ENCODE measurements at regions not wholly inside any gene's neighbourhood (a gene's known extent, or its start where the extent isn't known, plus 50 kb on each side); places are given as distances from the start of the nearest gene placed in this dataset.

DNA sequence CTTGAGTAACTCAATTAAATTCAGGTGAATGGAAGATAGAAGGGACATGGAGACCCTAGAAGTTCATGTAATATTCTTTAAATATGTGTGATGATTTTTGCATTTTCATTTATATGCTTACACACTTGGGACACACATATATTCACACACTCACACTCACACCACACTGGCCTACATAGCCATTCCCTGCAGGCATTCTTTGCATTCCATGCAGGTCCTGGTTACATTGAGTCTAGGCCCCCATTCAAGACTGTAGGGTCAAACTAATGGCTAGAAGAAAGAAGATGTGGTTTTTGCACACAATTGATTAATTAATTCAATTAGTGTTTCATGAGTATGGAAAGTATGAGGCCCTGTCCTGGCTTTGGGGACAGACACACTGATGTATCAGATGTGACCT is 249.4 kb downstream of the HNMT start:
- Histone ChIP-seq H3K36me3 (ENCODE audit: control insufficient read depth in 4 of 4, insufficient read depth in 4 of 4, low read length in 3 of 4) (no peaks in the 10 kb centered on the region), H3K27ac (ENCODE audit: insufficient read depth in 1 of 2, low read depth in 1 of 2, low read length in 2 of 2, poor library complexity in 1 of 2, severe bottlenecking in 2 of 2) (no peak overlapping the region), H3K9me3 (ENCODE audit: control extremely low read depth in 1 of 5, control insufficient read depth in 4 of 5, insufficient read depth in 2 of 5, low read depth in 1 of 5, low read length in 4 of 5) (no peaks in the 10 kb centered on the region), H3K4me1 (ENCODE audit: control extremely low read depth in 1 of 4, control insufficient read depth in 4 of 4, insufficient read depth in 4 of 4, low read length in 3 of 4) (peaks cover 0 to 8% (median 0%) of the 10 kb centered on the region in 4 experiments), H3K27me3 (replicated peaks in 2 of 5; ENCODE audit: control insufficient read depth in 4 of 5, insufficient read depth in 5 of 5, low read length in 4 of 5) (no peaks in the 10 kb centered on the region), H3K4me3 (ENCODE audit: control insufficient read depth in 1 of 7, extremely low read depth in 1 of 7, insufficient read depth in 4 of 7, low read depth in 2 of 7, low read length in 6 of 7) (no peak overlapping the region)
- CTCF ChIA-PET, result no interaction called here
- DNase-seq, result no peak
- POLR2A ChIA-PET, result no interaction called here

DNA sequence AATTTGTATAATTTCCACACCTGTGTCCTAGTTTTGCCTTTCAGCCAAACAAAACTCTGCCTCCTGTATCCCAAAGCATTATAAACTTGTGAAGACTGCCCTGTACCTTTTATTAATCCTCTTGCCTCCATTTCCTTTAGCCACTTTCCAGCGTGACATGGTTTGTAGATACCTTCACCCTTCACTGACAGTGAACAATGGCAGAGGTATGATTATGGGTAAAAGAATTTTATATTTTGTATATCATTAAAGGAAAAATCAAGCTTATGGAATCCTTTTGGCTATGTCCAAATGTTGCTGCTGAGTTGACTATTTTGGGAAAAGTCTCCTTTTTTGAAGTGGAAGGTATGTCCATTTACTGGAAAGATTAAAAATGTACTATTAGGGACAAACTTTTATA is 251.7 kb downstream of the HNMT start:
- Histone ChIP-seq H3K36me3 (ENCODE audit: control insufficient read depth in 4 of 4, insufficient read depth in 4 of 4, low read length in 3 of 4) (no peaks in the 10 kb centered on the region), H3K9me3 (ENCODE audit: control extremely low read depth in 1 of 5, control insufficient read depth in 4 of 5, insufficient read depth in 2 of 5, low read depth in 1 of 5, low read length in 4 of 5) (no peaks in the 10 kb centered on the region), H3K27me3 (replicated peaks in 2 of 5; ENCODE audit: control insufficient read depth in 4 of 5, insufficient read depth in 5 of 5, low read length in 4 of 5) (no peaks in the 10 kb centered on the region), H3K4me1 (ENCODE audit: control extremely low read depth in 1 of 4, control insufficient read depth in 4 of 4, insufficient read depth in 4 of 4, low read length in 3 of 4) (peaks cover 0 to 8% (median 0%) of the 10 kb centered on the region in 4 experiments), H3K27ac (ENCODE audit: insufficient read depth in 1 of 2, low read depth in 1 of 2, low read length in 2 of 2, poor library complexity in 1 of 2, severe bottlenecking in 2 of 2) (no peak overlapping the region), H3K4me3 (ENCODE audit: control insufficient read depth in 1 of 7, extremely low read depth in 1 of 7, insufficient read depth in 4 of 7, low read depth in 2 of 7, low read length in 6 of 7) (no peak overlapping the region)
- CTCF ChIA-PET, result no interaction called here
- POLR2A ChIA-PET, result no interaction called here
- DNase-seq, result no peak
- no CpG with 5 or more reads among the region's 1 CpG for WGBS (ENCODE audit: insufficient coverage)

GRCh38 chr2:138217975-138218374 is 253.7 kb downstream of the HNMT start:
- no peaks in the 10 kb centered on the region for H3K27me3 ChIP-seq (replicated peaks in 2 of 5; ENCODE audit: control insufficient read depth in 4 of 5, insufficient read depth in 5 of 5, low read length in 4 of 5)
- H3K4me1 ChIP-seq (ENCODE audit: control extremely low read depth in 1 of 4, control insufficient read depth in 4 of 4, insufficient read depth in 4 of 4, low read length in 3 of 4), result peaks cover 0 to 11% (median 2%) of the 10 kb centered on the region in 4 experiments
- CTCF ChIA-PET, result no interaction called here
- H3K36me3 ChIP-seq (ENCODE audit: control insufficient read depth in 4 of 4, insufficient read depth in 4 of 4, low read length in 3 of 4), result no peaks in the 10 kb centered on the region
- POLR2A ChIA-PET, result no interaction called here
- H3K4me3 ChIP-seq (ENCODE audit: control insufficient read depth in 1 of 7, extremely low read depth in 1 of 7, insufficient read depth in 4 of 7, low read depth in 2 of 7, low read length in 6 of 7), result no peak overlapping the region
- DNase-seq, result no peak
- H3K9me3 ChIP-seq (ENCODE audit: control extremely low read depth in 1 of 5, control insufficient read depth in 4 of 5, insufficient read depth in 2 of 5, low read depth in 1 of 5, low read length in 4 of 5), result no peaks in the 10 kb centered on the region
- H3K27ac ChIP-seq (ENCODE audit: insufficient read depth in 1 of 2, low read depth in 1 of 2, low read length in 2 of 2, poor library complexity in 1 of 2, severe bottlenecking in 2 of 2), result no peak overlapping the region

DNA sequence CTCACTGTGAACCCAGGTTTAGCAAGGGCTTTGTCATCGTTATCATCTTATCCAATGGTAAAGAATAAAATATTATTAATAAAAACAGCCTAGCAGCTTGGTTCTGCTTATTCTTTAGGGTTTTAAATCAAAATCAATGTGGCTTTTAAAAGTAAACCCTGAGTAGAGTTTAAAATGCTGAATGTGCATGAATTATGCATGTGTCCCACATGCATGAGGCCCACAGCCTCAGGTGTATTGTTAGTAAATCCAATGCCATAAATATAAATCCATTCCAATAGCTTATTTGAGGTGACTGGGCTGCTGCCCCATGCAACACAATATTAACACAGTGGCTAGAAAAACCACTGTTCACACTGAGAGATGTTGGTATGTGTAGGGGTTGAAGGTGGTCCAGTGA is 254.1 kb downstream of the HNMT start:
- Histone ChIP-seq H3K4me1 (ENCODE audit: control extremely low read depth in 1 of 4, control insufficient read depth in 4 of 4, insufficient read depth in 4 of 4, low read length in 3 of 4) (peaks cover 0 to 7% (median 2%) of the 10 kb centered on the region in 4 experiments), H3K27me3 (replicated peaks in 2 of 5; ENCODE audit: control insufficient read depth in 4 of 5, insufficient read depth in 5 of 5, low read length in 4 of 5) (no peaks in the 10 kb centered on the region), H3K27ac (ENCODE audit: insufficient read depth in 1 of 2, low read depth in 1 of 2, low read length in 2 of 2, poor library complexity in 1 of 2, severe bottlenecking in 2 of 2) (no peak overlapping the region), H3K4me3 (ENCODE audit: control insufficient read depth in 1 of 7, extremely low read depth in 1 of 7, insufficient read depth in 4 of 7, low read depth in 2 of 7, low read length in 6 of 7) (no peak overlapping the region), H3K36me3 (ENCODE audit: control insufficient read depth in 4 of 4, insufficient read depth in 4 of 4, low read length in 3 of 4) (no peaks in the 10 kb centered on the region), H3K9me3 (ENCODE audit: control extremely low read depth in 1 of 5, control insufficient read depth in 4 of 5, insufficient read depth in 2 of 5, low read depth in 1 of 5, low read length in 4 of 5) (no peaks in the 10 kb centered on the region)
- ChIA-PET CTCF (no interaction called here), POLR2A (no interaction called here)
- no peak for DNase-seq
- no CpG with 5 or more reads among the region's 1 CpG for WGBS (ENCODE audit: insufficient coverage)

DNA sequence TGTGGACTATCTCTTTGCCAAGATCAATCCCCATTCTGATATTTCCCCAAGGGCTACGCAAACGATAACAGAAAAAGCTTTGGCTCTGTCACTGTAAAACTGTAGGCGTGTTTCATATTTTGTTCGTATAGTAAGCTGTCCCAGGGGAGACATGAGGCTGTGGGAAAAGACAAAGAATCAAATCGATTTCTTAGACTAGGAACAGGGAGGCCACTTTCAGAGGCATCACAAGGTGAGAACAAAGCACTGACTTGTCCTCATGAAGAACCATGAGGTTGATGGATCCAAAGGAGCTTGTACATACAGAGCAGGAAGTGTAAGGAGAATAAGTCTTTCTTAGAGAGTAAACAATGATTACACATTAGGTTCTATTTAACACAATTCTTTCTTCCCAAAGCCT is 255.7 kb downstream of the HNMT start:
- Histone ChIP-seq H3K4me3 (ENCODE audit: control insufficient read depth in 1 of 7, extremely low read depth in 1 of 7, insufficient read depth in 4 of 7, low read depth in 2 of 7, low read length in 6 of 7) (no peak overlapping the region), H3K36me3 (ENCODE audit: control insufficient read depth in 4 of 4, insufficient read depth in 4 of 4, low read length in 3 of 4) (no peaks in the 10 kb centered on the region)
- POLR2A ChIA-PET, result no interaction called here

DNA sequence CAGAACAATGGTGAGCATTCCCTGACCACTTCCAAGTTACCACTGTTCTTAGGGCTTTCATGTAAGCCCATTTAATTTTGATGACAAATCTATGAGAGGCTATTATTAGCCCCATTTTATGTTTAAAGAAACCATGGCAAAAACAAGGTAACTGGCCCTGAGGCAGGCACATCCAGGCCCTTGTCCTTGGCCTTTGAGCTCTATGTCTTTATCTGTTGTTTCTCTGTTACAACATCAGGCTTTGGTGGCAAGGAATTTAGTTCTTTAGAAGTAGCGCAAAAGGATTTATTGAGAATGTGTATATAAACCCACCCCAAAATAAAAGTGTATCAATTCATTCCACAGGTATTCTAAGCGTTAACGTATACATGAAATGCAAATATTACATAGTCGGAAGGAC is 257.1 kb downstream of the HNMT start:
- ChIA-PET POLR2A (no interaction called here), CTCF (no interaction called here)
- no peak overlapping the region for H3K27ac ChIP-seq (ENCODE audit: insufficient read depth in 1 of 2, low read depth in 1 of 2, low read length in 2 of 2, poor library complexity in 1 of 2, severe bottlenecking in 2 of 2)
- peaks cover 0 to 6% (median 2%) of the 10 kb centered on the region in 4 experiments for H3K4me1 ChIP-seq (ENCODE audit: control extremely low read depth in 1 of 4, control insufficient read depth in 4 of 4, insufficient read depth in 4 of 4, low read length in 3 of 4)
- H3K4me3 ChIP-seq (ENCODE audit: control insufficient read depth in 1 of 7, extremely low read depth in 1 of 7, insufficient read depth in 4 of 7, low read depth in 2 of 7, low read length in 6 of 7), result no peak overlapping the region
- no peaks in the 10 kb centered on the region for H3K36me3 ChIP-seq (ENCODE audit: control insufficient read depth in 4 of 4, insufficient read depth in 4 of 4, low read length in 3 of 4)
- WGBS (ENCODE audit: insufficient coverage), result 100% methylated on average over 3 of the region's 4 CpGs
- H3K9me3 ChIP-seq (ENCODE audit: control extremely low read depth in 1 of 5, control insufficient read depth in 4 of 5, insufficient read depth in 2 of 5, low read depth in 1 of 5, low read length in 4 of 5), result no peaks in the 10 kb centered on the region
- no peak for DNase-seq
- no peaks in the 10 kb centered on the region for H3K27me3 ChIP-seq (replicated peaks in 2 of 5; ENCODE audit: control insufficient read depth in 4 of 5, insufficient read depth in 5 of 5, low read length in 4 of 5)

More for the DNA sequence above, 255.7 kb downstream of the HNMT start:
- Histone ChIP-seq H3K27ac (ENCODE audit: insufficient read depth in 1 of 2, low read depth in 1 of 2, low read length in 2 of 2, poor library complexity in 1 of 2, severe bottlenecking in 2 of 2) (no peak overlapping the region), H3K27me3 (replicated peaks in 2 of 5; ENCODE audit: control insufficient read depth in 4 of 5, insufficient read depth in 5 of 5, low read length in 4 of 5) (no peaks in the 10 kb centered on the region), H3K9me3 (ENCODE audit: control extremely low read depth in 1 of 5, control insufficient read depth in 4 of 5, insufficient read depth in 2 of 5, low read depth in 1 of 5, low read length in 4 of 5) (no peaks in the 10 kb centered on the region), H3K4me1 (ENCODE audit: control extremely low read depth in 1 of 4, control insufficient read depth in 4 of 4, insufficient read depth in 4 of 4, low read length in 3 of 4) (peaks cover 0 to 6% (median 2%) of the 10 kb centered on the region in 4 experiments)
- 96% methylated on average over 5 of the region's 5 CpGs for WGBS (ENCODE audit: insufficient coverage)
- CTCF ChIA-PET, result interaction anchor here (1.0 to 1.2 kb wide), 2 partner anchors 9 to 32 kb away, joined by 3 read pairs; no protein-coding TSS in a partner anchor
- DNase-seq, result no peak

DNA sequence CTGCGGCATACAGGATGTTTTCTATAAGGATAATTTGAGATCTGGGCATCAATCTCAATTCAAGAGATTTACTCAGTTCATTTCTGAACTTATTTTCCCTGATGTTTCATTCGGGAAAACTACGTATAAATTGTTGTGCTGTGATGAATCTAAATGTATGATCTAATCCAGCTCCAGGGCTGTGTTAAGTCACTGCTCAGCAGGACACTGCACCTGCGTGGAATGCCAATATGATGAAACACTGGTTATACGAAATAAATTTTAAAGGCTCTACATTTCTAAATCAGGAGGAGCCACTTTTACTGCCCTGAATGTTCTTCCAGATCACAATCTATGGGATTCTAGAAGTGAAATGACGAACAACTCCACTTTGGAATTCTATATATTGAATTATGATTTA is 259.0 kb downstream of the HNMT start:
- no peaks in the 10 kb centered on the region for H3K9me3 ChIP-seq (ENCODE audit: control extremely low read depth in 1 of 5, control insufficient read depth in 4 of 5, insufficient read depth in 2 of 5, low read depth in 1 of 5, low read length in 4 of 5)
- H3K27ac ChIP-seq (ENCODE audit: insufficient read depth in 1 of 2, low read depth in 1 of 2, low read length in 2 of 2, poor library complexity in 1 of 2, severe bottlenecking in 2 of 2), result no peak overlapping the region
- H3K27me3 ChIP-seq (replicated peaks in 2 of 5; ENCODE audit: control insufficient read depth in 4 of 5, insufficient read depth in 5 of 5, low read length in 4 of 5), result no peaks in the 10 kb centered on the region
- no peak for DNase-seq
- no peak overlapping the region for H3K4me3 ChIP-seq (ENCODE audit: control insufficient read depth in 1 of 7, extremely low read depth in 1 of 7, insufficient read depth in 4 of 7, low read depth in 2 of 7, low read length in 6 of 7)
- peaks cover 0 to 6% (median 2%) of the 10 kb centered on the region in 4 experiments for H3K4me1 ChIP-seq (ENCODE audit: control extremely low read depth in 1 of 4, control insufficient read depth in 4 of 4, insufficient read depth in 4 of 4, low read length in 3 of 4)
- no peaks in the 10 kb centered on the region for H3K36me3 ChIP-seq (ENCODE audit: control insufficient read depth in 4 of 4, insufficient read depth in 4 of 4, low read length in 3 of 4)
- CTCF ChIA-PET, result no interaction called here
- POLR2A ChIA-PET, result no interaction called here
- WGBS (ENCODE audit: insufficient coverage), result 91% methylated on average over 4 of the region's 6 CpGs

DNA sequence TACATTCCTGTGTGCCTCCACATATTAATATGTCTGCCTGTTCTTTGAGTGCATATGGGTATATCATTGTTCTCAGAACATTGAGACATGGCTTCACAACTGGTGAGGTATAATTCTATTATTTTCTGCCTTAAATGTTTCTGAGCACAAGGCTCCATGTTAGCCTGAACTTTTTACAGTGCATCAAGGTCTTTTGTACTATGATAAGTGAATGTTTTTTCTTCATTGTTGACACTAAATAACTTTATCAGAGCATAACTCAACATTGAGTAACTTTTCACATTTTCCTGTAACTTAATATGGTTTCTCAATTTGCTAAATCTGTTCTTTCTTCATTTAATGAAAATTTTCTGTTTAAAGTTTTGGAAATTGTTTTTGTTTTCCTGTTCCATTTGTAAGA is 262.9 kb downstream of the HNMT start:
- Histone ChIP-seq H3K4me1 (ENCODE audit: control extremely low read depth in 1 of 4, control insufficient read depth in 4 of 4, insufficient read depth in 4 of 4, low read length in 3 of 4) (peaks cover 0 to 2% (median under 1%) of the 10 kb centered on the region in 4 experiments), H3K27me3 (replicated peaks in 2 of 5; ENCODE audit: control insufficient read depth in 4 of 5, insufficient read depth in 5 of 5, low read length in 4 of 5) (no peaks in the 10 kb centered on the region), H3K4me3 (ENCODE audit: control insufficient read depth in 1 of 7, extremely low read depth in 1 of 7, insufficient read depth in 4 of 7, low read depth in 2 of 7, low read length in 6 of 7) (no peak overlapping the region), H3K27ac (ENCODE audit: insufficient read depth in 1 of 2, low read depth in 1 of 2, low read length in 2 of 2, poor library complexity in 1 of 2, severe bottlenecking in 2 of 2) (no peak overlapping the region), H3K9me3 (ENCODE audit: control extremely low read depth in 1 of 5, control insufficient read depth in 4 of 5, insufficient read depth in 2 of 5, low read depth in 1 of 5, low read length in 4 of 5) (no peaks in the 10 kb centered on the region), H3K36me3 (ENCODE audit: control insufficient read depth in 4 of 4, insufficient read depth in 4 of 4, low read length in 3 of 4) (no peaks in the 10 kb centered on the region)
- CTCF ChIA-PET, result no interaction called here
- POLR2A ChIA-PET, result no interaction called here
- DNase-seq, result no peak
